HEK293 (cell line): ENCODE measurements at regions not wholly inside any gene's neighbourhood (a gene's known extent, or its start where the extent isn't known, plus 50 kb on each side); places are given as distances from the start of the nearest gene placed in this dataset.

ENCODE experiments used
- WT1 ChIP-seq: fragments of 450-650 bp; formaldehyde crosslinking; IDR thresholded peaks from 2 replicates; pipeline ENCODE4 v1.5.1; 2016; ENCODE audit warnings: missing biosample characterization, missing genetic modification characterization
- ZNF138 ChIP-seq: fragments of 450-650 bp; formaldehyde crosslinking; IDR thresholded peaks from 2 replicates; pipeline ENCODE4 v1.5.1; 2016; ENCODE audit warnings: missing biosample characterization, missing genetic modification characterization, borderline replicate concordance
- ZNF561 ChIP-seq: fragments of 450-650 bp; IDR thresholded peaks from 2 replicates; pipeline ENCODE4 v1.5.1; 2018; ENCODE audit warnings: missing biosample characterization, missing genetic modification characterization, borderline replicate concordance
- ZNF830 ChIP-seq: fragments of 450-650 bp; IDR thresholded peaks from 2 replicates; pipeline ENCODE4 v1.5.0; 2018; ENCODE audit warnings: missing biosample characterization, missing genetic modification characterization, low read depth, mild to moderate bottlenecking, moderate library complexity
- TF ChIP-seq, protein P1 (sequence below): fragments of 450-650 bp; formaldehyde crosslinking; IDR thresholded peaks from 2 replicates; pipeline ENCODE4 v1.5.1; 2016; ENCODE audit warnings: missing biosample characterization, missing genetic modification characterization
- TF ChIP-seq, protein P2 (sequence below): fragments of 450-650 bp; formaldehyde crosslinking; IDR thresholded peaks from 2 replicates; pipeline ENCODE4 v1.5.1; 2016; ENCODE audit warnings: missing biosample characterization, missing genetic modification characterization
- TF ChIP-seq, protein P3 (sequence below): fragments of 450-650 bp; formaldehyde crosslinking; IDR thresholded peaks from 2 replicates; pipeline ENCODE4 v1.5.1; 2016; ENCODE audit warnings: missing biosample characterization, missing genetic modification characterization, low read depth

DNA sequence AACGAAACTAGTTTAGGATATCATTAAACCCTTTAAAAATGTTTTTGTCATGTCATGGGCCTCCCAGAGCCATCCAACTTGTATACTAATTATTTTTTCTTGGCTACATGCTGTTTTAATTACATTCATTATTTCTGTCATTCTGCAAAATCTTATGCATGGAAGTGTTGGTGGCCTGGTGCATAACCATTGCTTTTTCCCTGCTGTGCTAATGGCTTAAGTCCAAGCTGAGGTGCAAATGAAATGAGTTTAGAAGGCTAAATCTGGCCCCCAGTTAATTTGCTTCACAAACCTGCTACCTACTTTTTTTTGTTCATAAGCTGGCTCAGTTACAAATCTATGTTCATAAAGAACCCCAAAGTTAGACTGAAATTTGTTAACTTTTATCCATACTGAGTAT is 1249.9 kb downstream of the EPHA7 start:
- TF ChIP-seq ZNF561: no peak
- TF ChIP-seq WT1 (tag by site-specific recombination): no peak
- TF ChIP-seq, protein P1, sequence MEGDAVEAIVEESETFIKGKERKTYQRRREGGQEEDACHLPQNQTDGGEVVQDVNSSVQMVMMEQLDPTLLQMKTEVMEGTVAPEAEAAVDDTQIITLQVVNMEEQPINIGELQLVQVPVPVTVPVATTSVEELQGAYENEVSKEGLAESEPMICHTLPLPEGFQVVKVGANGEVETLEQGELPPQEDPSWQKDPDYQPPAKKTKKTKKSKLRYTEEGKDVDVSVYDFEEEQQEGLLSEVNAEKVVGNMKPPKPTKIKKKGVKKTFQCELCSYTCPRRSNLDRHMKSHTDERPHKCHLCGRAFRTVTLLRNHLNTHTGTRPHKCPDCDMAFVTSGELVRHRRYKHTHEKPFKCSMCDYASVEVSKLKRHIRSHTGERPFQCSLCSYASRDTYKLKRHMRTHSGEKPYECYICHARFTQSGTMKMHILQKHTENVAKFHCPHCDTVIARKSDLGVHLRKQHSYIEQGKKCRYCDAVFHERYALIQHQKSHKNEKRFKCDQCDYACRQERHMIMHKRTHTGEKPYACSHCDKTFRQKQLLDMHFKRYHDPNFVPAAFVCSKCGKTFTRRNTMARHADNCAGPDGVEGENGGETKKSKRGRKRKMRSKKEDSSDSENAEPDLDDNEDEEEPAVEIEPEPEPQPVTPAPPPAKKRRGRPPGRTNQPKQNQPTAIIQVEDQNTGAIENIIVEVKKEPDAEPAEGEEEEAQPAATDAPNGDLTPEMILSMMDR (tag by site-specific recombination): no peak
- TF ChIP-seq ZNF138 (tag by site-specific recombination): no peak
- TF ChIP-seq, protein P2, sequence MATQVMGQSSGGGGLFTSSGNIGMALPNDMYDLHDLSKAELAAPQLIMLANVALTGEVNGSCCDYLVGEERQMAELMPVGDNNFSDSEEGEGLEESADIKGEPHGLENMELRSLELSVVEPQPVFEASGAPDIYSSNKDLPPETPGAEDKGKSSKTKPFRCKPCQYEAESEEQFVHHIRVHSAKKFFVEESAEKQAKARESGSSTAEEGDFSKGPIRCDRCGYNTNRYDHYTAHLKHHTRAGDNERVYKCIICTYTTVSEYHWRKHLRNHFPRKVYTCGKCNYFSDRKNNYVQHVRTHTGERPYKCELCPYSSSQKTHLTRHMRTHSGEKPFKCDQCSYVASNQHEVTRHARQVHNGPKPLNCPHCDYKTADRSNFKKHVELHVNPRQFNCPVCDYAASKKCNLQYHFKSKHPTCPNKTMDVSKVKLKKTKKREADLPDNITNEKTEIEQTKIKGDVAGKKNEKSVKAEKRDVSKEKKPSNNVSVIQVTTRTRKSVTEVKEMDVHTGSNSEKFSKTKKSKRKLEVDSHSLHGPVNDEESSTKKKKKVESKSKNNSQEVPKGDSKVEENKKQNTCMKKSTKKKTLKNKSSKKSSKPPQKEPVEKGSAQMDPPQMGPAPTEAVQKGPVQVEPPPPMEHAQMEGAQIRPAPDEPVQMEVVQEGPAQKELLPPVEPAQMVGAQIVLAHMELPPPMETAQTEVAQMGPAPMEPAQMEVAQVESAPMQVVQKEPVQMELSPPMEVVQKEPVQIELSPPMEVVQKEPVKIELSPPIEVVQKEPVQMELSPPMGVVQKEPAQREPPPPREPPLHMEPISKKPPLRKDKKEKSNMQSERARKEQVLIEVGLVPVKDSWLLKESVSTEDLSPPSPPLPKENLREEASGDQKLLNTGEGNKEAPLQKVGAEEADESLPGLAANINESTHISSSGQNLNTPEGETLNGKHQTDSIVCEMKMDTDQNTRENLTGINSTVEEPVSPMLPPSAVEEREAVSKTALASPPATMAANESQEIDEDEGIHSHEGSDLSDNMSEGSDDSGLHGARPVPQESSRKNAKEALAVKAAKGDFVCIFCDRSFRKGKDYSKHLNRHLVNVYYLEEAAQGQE (tag by site-specific recombination): no peak
- no peak for TF ChIP-seq ZNF830 (tag by site-specific recombination)
- TF ChIP-seq, protein P3, sequence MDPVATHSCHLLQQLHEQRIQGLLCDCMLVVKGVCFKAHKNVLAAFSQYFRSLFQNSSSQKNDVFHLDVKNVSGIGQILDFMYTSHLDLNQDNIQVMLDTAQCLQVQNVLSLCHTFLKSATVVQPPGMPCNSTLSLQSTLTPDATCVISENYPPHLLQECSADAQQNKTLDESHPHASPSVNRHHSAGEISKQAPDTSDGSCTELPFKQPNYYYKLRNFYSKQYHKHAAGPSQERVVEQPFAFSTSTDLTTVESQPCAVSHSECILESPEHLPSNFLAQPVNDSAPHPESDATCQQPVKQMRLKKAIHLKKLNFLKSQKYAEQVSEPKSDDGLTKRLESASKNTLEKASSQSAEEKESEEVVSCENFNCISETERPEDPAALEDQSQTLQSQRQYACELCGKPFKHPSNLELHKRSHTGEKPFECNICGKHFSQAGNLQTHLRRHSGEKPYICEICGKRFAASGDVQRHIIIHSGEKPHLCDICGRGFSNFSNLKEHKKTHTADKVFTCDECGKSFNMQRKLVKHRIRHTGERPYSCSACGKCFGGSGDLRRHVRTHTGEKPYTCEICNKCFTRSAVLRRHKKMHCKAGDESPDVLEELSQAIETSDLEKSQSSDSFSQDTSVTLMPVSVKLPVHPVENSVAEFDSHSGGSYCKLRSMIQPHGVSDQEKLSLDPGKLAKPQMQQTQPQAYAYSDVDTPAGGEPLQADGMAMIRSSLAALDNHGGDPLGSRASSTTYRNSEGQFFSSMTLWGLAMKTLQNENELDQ (tag by site-specific recombination): no peak
